Activated naive CD4-positive, alpha-beta T cell treated with anti-CD3 and anti-CD28 coated beads, Interleukin-2, amount 50 U/mL, for 24 hours (primary cell): ENCODE measurements at regions not wholly inside any gene's neighbourhood (a gene's known extent, or its start where the extent isn't known, plus 50 kb on each side); places are given as distances from the start of the nearest gene placed in this dataset.

Experiments used
- H3K27ac Mint-ChIP-seq: one replicate; pipeline ENCODE4 v1.8.0; 2021; ENCODE audit warnings: mild to moderate bottlenecking, mixed read lengths
- H3K27me3 Mint-ChIP-seq: one replicate; pipeline ENCODE4 v1.8.0; 2021; ENCODE audit warnings: mixed read lengths
- H3K36me3 Mint-ChIP-seq: one replicate; pipeline ENCODE4 v1.8.0; 2021; ENCODE audit warnings: mixed read lengths
- H3K4me1 Mint-ChIP-seq: one replicate; pipeline ENCODE4 v1.8.0; 2021; ENCODE audit warnings: mixed read lengths
- H3K4me3 Mint-ChIP-seq: one replicate; pipeline ENCODE4 v1.8.0; 2021; ENCODE audit warnings: mild to moderate bottlenecking, mixed read lengths
- H3K9me3 Mint-ChIP-seq: one replicate; pipeline ENCODE4 v1.8.0; 2021; ENCODE audit warnings: mixed read lengths

- Mint-ChIP-seq H3K9me3 (no peaks in the 10 kb centered on the region), H3K4me1 (peaks cover 18% of the 10 kb centered on the region), H3K36me3 (no peaks in the 10 kb centered on the region), H3K27me3 (no peaks in the 10 kb centered on the region), H3K4me3 (no peak overlapping the region), H3K27ac (no peak overlapping the region)
Measured at GRCh38 chrX:107547621-107548020, 80.7 kb upstream of the PRPS1 start.

GRCh38 chrX:107548775-107549174 lies 79.5 kb upstream of the PRPS1 start:
- H3K36me3 Mint-ChIP-seq: no peaks in the 10 kb centered on the region
- peak overlapping the region; percentile 14 for H3K27ac Mint-ChIP-seq
- H3K4me3 Mint-ChIP-seq: no peak overlapping the region
- H3K9me3 Mint-ChIP-seq: no peaks in the 10 kb centered on the region
- H3K27me3 Mint-ChIP-seq: no peaks in the 10 kb centered on the region
- peaks cover 18% of the 10 kb centered on the region for H3K4me1 Mint-ChIP-seq

DNA sequence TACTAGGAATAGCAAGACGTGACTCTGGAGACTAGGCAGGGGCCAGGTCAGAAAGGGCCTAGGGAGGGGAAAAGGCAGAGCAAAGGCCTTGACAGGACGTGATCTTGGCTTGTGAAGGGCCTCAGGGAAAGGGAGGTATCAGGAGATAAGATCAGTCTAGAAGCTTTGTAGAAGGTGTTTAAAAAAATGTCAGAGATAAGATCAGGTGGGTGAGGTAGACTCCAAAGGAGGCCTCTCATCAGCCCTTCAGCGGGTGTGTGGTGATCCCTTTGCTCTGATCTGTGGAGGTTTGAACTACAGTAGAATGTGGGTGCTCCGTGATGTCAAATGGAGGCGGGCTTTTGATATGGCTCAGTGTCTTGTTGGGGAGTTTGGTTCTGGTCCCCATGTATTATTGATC lies 78.8 kb upstream of the PRPS1 start:
- H3K27ac Mint-ChIP-seq: peak overlapping the region; percentile 14
- H3K4me3 Mint-ChIP-seq: no peak overlapping the region
- H3K9me3 Mint-ChIP-seq: no peaks in the 10 kb centered on the region
- H3K27me3 Mint-ChIP-seq: no peaks in the 10 kb centered on the region
- H3K36me3 Mint-ChIP-seq: no peaks in the 10 kb centered on the region
- H3K4me1 Mint-ChIP-seq: peaks cover 18% of the 10 kb centered on the region

- Mint-ChIP-seq H3K27ac (no peak overlapping the region), H3K36me3 (no peaks in the 10 kb centered on the region)
Measured at GRCh38 chrX:107551546-107551945, 76.8 kb upstream of the PRPS1 start.

GRCh38 chrX:107552930-107553329 lies 75.4 kb upstream of the PRPS1 start:
- Mint-ChIP-seq H3K9me3 (no peaks in the 10 kb centered on the region), H3K4me1 (peaks cover 18% of the 10 kb centered on the region), H3K36me3 (no peaks in the 10 kb centered on the region), H3K27ac (no peak overlapping the region), H3K4me3 (no peak overlapping the region), H3K27me3 (no peaks in the 10 kb centered on the region)

More at GRCh38 chrX:107551546-107551945, 76.8 kb upstream of the PRPS1 start:
- peaks cover 18% of the 10 kb centered on the region for H3K4me1 Mint-ChIP-seq
- no peak overlapping the region for H3K4me3 Mint-ChIP-seq
- no peaks in the 10 kb centered on the region for H3K9me3 Mint-ChIP-seq
- H3K27me3 Mint-ChIP-seq: no peaks in the 10 kb centered on the region

DNA sequence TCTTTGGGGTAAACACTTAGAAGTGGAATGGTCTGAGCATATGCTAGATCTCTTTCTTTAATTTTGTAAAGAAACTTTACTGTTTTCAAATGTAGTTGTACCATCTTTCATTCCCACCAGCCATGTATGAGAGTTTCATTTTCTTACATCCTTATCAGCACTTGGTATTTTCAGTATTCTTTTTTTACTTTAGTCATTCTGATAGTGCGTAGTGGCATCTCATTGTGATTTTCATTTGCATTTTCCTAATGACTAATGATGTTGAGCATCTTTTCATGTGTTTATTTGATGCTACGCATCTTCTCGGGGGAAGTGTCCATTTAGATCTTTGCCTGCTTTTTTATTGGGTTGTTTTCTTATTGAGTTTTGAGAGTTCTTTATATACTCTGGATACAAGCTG lies 71.3 kb upstream of the PRPS1 start:
- no peaks in the 10 kb centered on the region for H3K9me3 Mint-ChIP-seq
- no peaks in the 10 kb centered on the region for H3K4me1 Mint-ChIP-seq
- no peaks in the 10 kb centered on the region for H3K27me3 Mint-ChIP-seq
- H3K36me3 Mint-ChIP-seq: no peaks in the 10 kb centered on the region
- H3K4me3 Mint-ChIP-seq: no peak overlapping the region
- H3K27ac Mint-ChIP-seq: no peak overlapping the region

DNA sequence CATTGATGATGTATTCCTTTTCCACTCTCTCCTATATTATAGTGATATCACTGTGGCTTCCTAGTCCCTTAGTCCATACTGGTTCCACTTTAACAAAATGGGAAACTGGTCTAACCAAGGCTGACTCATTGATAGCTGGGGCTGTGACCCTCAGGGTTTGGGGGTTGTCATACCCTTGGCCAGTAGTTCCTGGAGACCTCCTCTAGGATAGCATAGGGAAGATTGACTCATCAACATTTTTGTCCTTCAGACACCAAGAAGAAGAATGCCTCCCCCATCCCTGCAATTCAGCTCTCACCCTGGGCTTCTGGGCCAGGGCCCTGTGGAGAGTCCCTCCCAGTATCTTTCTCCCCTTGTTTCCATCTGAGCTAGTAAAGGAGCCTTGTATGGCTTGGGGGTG lies 68.8 kb upstream of the PRPS1 start:
- Mint-ChIP-seq H3K36me3 (no peaks in the 10 kb centered on the region), H3K4me1 (no peaks in the 10 kb centered on the region), H3K4me3 (no peak overlapping the region), H3K27ac (no peak overlapping the region), H3K9me3 (no peaks in the 10 kb centered on the region), H3K27me3 (no peaks in the 10 kb centered on the region)

DNA sequence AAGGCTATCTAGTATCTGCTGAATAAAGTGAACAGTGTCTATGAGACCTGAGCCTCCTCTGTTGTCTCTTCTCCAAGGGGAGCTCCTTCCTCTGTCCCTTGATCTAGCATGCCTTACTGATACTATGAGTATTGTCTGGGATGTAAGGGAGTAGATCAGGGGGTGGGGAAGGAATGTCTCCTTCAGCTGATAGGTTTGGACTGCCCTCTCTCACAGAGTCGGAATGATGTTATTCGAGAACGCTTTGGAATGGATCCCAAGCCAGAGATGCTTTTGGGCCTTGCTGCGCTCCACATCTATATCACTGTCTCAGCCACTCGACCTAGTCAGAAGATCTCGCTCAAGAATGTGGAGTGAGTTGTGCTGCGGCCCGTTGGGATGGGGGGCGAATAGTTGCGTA lies 68.3 kb upstream of the PRPS1 start:
- H3K4me1 Mint-ChIP-seq: no peaks in the 10 kb centered on the region
- no peaks in the 10 kb centered on the region for H3K27me3 Mint-ChIP-seq
- no peak overlapping the region for H3K4me3 Mint-ChIP-seq
- no peaks in the 10 kb centered on the region for H3K9me3 Mint-ChIP-seq
- no peak overlapping the region for H3K27ac Mint-ChIP-seq
- H3K36me3 Mint-ChIP-seq: no peaks in the 10 kb centered on the region

- no peaks in the 10 kb centered on the region for H3K4me1 Mint-ChIP-seq
- no peak overlapping the region for H3K4me3 Mint-ChIP-seq
- no peaks in the 10 kb centered on the region for H3K27me3 Mint-ChIP-seq
- H3K9me3 Mint-ChIP-seq: no peaks in the 10 kb centered on the region
- H3K36me3 Mint-ChIP-seq: no peaks in the 10 kb centered on the region
- H3K27ac Mint-ChIP-seq: no peak overlapping the region
Measured at GRCh38 chrX:107560980-107561379, 67.3 kb upstream of the PRPS1 start.

DNA sequence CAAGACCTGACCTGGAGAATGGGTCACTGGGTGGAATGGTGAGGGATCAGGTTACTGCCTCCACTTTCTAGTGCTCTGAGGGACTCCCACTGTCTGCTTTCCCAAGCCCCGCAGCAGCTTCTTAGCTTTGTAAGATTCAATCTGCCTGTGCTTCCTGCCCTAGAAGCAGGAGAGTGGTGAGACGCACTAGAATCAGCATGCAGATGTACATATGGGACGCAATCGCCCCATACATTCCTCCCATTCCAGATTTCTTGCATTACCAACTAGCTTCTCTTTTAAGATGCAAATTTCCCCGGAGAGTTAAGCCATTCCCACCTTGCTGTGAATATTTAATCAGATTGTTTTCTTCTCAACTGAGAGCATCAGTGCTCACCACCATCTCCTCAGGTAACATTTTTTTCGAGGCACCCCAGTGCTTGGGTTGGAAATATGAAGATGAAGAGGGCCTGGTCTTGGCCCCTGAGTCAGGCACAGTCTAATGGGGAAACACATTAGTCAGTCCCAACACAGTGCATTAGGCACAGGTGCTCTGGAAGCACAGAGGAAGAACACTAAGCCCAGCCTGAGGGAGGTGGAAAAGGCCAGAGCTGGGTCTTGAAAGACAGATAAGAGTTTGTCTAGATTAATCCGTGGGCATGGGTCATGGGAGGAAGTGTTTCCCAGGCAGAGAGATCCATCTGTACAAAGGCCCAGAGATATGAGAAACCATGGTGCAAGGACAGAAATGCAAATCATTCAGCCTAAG lies 66.7 kb upstream of the PRPS1 start:
- Mint-ChIP-seq H3K27ac (no peak overlapping the region), H3K27me3 (no peaks in the 10 kb centered on the region), H3K9me3 (no peaks in the 10 kb centered on the region), H3K36me3 (no peaks in the 10 kb centered on the region), H3K4me3 (no peak overlapping the region), H3K4me1 (no peaks in the 10 kb centered on the region)

- no peak overlapping the region for H3K27ac Mint-ChIP-seq
Measured at GRCh38 chrX:107562482-107562881, 65.8 kb upstream of the PRPS1 start.

DNA sequence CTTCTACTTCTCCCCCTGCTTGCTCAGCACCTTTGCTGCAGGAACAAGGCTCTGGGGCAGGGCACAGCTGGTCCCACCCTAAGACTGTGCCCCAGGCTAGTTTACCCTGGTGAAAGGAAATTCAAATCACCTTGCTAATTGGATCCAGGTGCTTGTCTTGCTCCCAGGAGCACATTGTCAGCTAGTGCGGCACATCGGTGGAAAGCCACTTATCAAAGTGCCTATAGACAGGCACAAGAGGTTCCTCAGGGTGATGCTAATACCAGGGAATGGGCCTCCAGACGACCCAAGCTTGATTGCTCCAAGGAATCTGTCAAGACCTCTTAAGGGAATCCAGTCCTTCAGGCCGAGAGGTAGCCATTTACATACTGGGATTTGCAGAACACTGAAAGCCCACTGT lies 64.5 kb upstream of the PRPS1 start:
- H3K4me1 Mint-ChIP-seq: no peaks in the 10 kb centered on the region
- H3K27ac Mint-ChIP-seq: no peak overlapping the region
- H3K9me3 Mint-ChIP-seq: no peaks in the 10 kb centered on the region
- no peaks in the 10 kb centered on the region for H3K27me3 Mint-ChIP-seq
- no peaks in the 10 kb centered on the region for H3K36me3 Mint-ChIP-seq
- no peak overlapping the region for H3K4me3 Mint-ChIP-seq

More at GRCh38 chrX:107562482-107562881, 65.8 kb upstream of the PRPS1 start:
- Mint-ChIP-seq H3K4me3 (no peak overlapping the region), H3K27me3 (no peaks in the 10 kb centered on the region), H3K4me1 (no peaks in the 10 kb centered on the region), H3K9me3 (no peaks in the 10 kb centered on the region), H3K36me3 (no peaks in the 10 kb centered on the region)

DNA sequence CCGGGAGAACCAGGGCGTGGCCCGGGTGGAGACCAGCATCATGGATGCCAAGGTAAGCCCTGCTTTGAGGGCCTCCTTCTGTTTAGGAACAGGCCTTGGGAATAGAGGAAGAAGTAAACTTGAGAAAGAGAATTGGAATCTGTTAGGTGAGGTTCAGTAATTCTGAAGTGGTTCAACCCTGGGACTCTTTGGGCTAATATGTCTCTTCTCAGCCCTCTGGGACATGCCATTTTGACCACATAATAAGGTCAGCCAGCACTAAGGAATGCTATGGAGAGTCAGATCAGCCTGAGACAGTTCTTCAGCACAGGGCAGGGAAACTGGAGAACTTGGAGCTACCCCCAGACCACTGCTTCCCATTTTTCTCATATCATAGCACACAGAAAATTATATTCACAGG lies 63.3 kb upstream of the PRPS1 start:
- no peaks in the 10 kb centered on the region for H3K4me1 Mint-ChIP-seq
- H3K36me3 Mint-ChIP-seq: no peaks in the 10 kb centered on the region
- no peaks in the 10 kb centered on the region for H3K27me3 Mint-ChIP-seq

GRCh38 chrX:107565931-107566603 lies 62.2 kb upstream of the PRPS1 start:
- Mint-ChIP-seq H3K4me1 (no peaks in the 10 kb centered on the region), H3K27me3 (no peaks in the 10 kb centered on the region), H3K9me3 (no peaks in the 10 kb centered on the region)

More for the DNA sequence above, 63.3 kb upstream of the PRPS1 start:
- Mint-ChIP-seq H3K4me3 (no peak overlapping the region), H3K27ac (no peak overlapping the region), H3K9me3 (no peaks in the 10 kb centered on the region)

DNA sequence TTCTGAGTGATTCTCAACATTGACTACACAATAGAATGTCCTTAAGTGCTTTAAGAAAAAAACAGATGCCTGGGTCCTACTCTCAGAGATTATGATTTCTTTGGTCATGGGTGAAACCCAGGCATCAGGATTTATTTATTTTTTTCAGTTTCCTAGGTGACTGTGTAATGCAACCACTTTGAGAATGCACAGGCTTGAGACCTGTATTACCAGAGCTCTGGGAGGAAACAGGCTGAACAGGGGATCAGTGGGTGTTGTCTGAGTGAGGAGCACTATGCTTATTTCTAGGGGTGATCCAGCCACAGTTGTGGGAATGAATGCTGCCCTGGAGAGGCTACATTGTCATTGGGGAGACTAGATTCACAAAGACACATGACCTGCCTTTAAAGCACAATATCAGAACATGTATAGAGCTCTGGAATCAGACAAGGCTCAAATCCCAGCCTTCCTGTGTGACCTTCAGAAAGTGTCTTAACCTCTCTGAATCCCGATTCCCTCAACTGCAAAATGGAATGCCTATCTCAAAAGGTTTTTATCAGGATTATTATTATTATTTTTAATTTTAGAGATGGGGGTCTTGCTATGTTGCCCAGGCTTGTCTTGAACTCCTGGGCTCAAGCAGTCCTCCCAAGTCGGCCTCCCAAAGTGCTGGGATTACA lies 61.6 kb upstream of the PRPS1 start:
- Mint-ChIP-seq H3K4me3 (no peak overlapping the region), H3K36me3 (no peaks in the 10 kb centered on the region), H3K4me1 (no peaks in the 10 kb centered on the region), H3K27me3 (no peaks in the 10 kb centered on the region), H3K27ac (no peak overlapping the region), H3K9me3 (no peaks in the 10 kb centered on the region)

More at GRCh38 chrX:107565931-107566603, 62.2 kb upstream of the PRPS1 start:
- Mint-ChIP-seq H3K4me3 (no peak overlapping the region), H3K36me3 (no peaks in the 10 kb centered on the region), H3K27ac (no peak overlapping the region)

DNA sequence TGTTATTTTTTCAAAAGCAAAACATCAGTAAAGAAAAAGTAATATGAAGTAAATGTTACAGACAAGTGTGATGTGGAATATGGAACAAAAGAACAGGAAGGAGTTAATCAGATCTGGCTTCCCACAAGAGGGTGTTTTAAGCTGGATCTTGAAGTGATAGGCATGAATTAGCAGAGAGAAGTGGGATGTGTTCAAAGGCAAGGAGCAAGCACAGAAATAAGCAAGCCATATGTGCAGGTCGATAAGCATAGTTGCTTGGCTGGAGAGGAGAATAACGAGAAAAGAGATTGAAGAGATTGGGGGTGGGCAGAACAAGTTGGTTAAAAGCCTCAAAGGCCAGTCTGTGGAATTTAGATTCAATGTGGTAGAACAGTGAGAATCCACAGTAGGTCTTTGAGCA lies 60.9 kb upstream of the PRPS1 start:
- H3K4me1 Mint-ChIP-seq: no peaks in the 10 kb centered on the region
- H3K27me3 Mint-ChIP-seq: no peaks in the 10 kb centered on the region
- H3K9me3 Mint-ChIP-seq: no peaks in the 10 kb centered on the region
- H3K36me3 Mint-ChIP-seq: no peaks in the 10 kb centered on the region
- H3K27ac Mint-ChIP-seq: no peak overlapping the region
- no peak overlapping the region for H3K4me3 Mint-ChIP-seq
